ENCODE measurements at regions not wholly inside any gene's neighbourhood (a gene's known extent, or its start where the extent isn't known, plus 50 kb on each side); places are given as distances from the start of the nearest gene placed in this dataset.

- DNase-seq, result no peak
Measured at GRCh38 chr2:4883375-4883774, 808.8 kb upstream of the SOX11 start.

- DNase-seq, result no peak
Measured at GRCh38 chr2:4884117-4884571, 808.0 kb upstream of the SOX11 start.

GRCh38 chr2:4891394-4891793 lies 800.8 kb upstream of the SOX11 start:
- no peak for DNase-seq

- DNase-seq, result no peak
Measured at GRCh38 chr2:4895371-4895770, 796.8 kb upstream of the SOX11 start.

- DNase-seq, result peak; percentile 74
Measured at GRCh38 chr2:4898706-4899105, 793.5 kb upstream of the SOX11 start.

- no peak for DNase-seq
Measured at GRCh38 chr2:4900242-4900641, 791.9 kb upstream of the SOX11 start.

- DNase-seq, result no peak
Measured at GRCh38 chr2:4900861-4901770, 791.1 kb upstream of the SOX11 start.

- DNase-seq, result no peak
Measured at GRCh38 chr2:4903656-4904348, 788.4 kb upstream of the SOX11 start.

- DNase-seq, result no peak
Measured at GRCh38 chr2:4908461-4908860, 783.7 kb upstream of the SOX11 start.

GRCh38 chr2:4909346-4910009 lies 782.7 kb upstream of the SOX11 start:
- no peak for DNase-seq

- DNase-seq, result no peak
Measured at GRCh38 chr2:4914036-4914435, 778.1 kb upstream of the SOX11 start.

GRCh38 chr2:4914551-4914950 lies 777.6 kb upstream of the SOX11 start:
- DNase-seq, result peak; percentile 30

GRCh38 chr2:4915357-4915756 lies 776.8 kb upstream of the SOX11 start:
- DNase-seq, result no peak

GRCh38 chr2:4916094-4916493 lies 776.1 kb upstream of the SOX11 start:
- no peak for DNase-seq

- no peak for DNase-seq
Measured at GRCh38 chr2:4930704-4931103, 761.5 kb upstream of the SOX11 start.

- no peak for DNase-seq
Measured at GRCh38 chr2:4931721-4932365, 760.3 kb upstream of the SOX11 start.

GRCh38 chr2:4935291-4935690 lies 756.9 kb upstream of the SOX11 start:
- DNase-seq, result peak; percentile 14

GRCh38 chr2:4937550-4937949 lies 754.6 kb upstream of the SOX11 start:
- DNase-seq, result no peak

GRCh38 chr2:4938206-4938605 lies 754.0 kb upstream of the SOX11 start:
- DNase-seq, result no peak

GRCh38 chr2:4942441-4942840 lies 749.7 kb upstream of the SOX11 start:
- no peak for DNase-seq

GRCh38 chr2:4947911-4948310 lies 744.3 kb upstream of the SOX11 start:
- DNase-seq, result no peak

- no peak for DNase-seq
Measured at GRCh38 chr2:4951368-4951767, 740.8 kb upstream of the SOX11 start.

GRCh38 chr2:4959219-4959618 lies 733.0 kb upstream of the SOX11 start:
- DNase-seq, result no peak

Measured in DMS53 (cell line).